ENCODE measurements at regions not wholly inside any gene's neighbourhood (a gene's known extent, or its start where the extent isn't known, plus 50 kb on each side); places are given as distances from the start of the nearest gene placed in this dataset.
"Not testable (repeated sequence)": the region's sequence is repeated elsewhere in the genome, so short reads cannot be mapped to it uniquely, and the experiment has no call there.

GRCh38 chr11:91272089-91272488 is 952.5 kb upstream of the FAT3 start:
- no peak for DNase-seq (ENCODE audit: low read depth)
- H3K4me3 ChIP-seq (ENCODE audit: low read length): no peak overlapping the region
- TF ChIP-seq CTCF (conservative IDR thresholded peaks at IDR 0.05; ENCODE audit: low read depth, low read length): no peak

GRCh38 chr11:91268512-91269295 is 955.9 kb upstream of the FAT3 start:
- H3K4me3 ChIP-seq (ENCODE audit: low read length); DNase-seq (ENCODE audit: low read depth): not testable (repeated sequence)

GRCh38 chr11:91265946-91266345 is 958.7 kb upstream of the FAT3 start:
- H3K4me3 ChIP-seq (ENCODE audit: low read length): no peak overlapping the region
- no peak for TF ChIP-seq CTCF (conservative IDR thresholded peaks at IDR 0.05; ENCODE audit: low read depth, low read length)
- DNase-seq (ENCODE audit: low read depth): no peak

GRCh38 chr11:91264481-91264880 is 960.1 kb upstream of the FAT3 start:
- DNase-seq (ENCODE audit: low read depth): no peak
- no peak for TF ChIP-seq CTCF (conservative IDR thresholded peaks at IDR 0.05; ENCODE audit: low read depth, low read length)
- no peak overlapping the region for H3K4me3 ChIP-seq (ENCODE audit: low read length)

- H3K4me3 ChIP-seq (ENCODE audit: low read length): no peak overlapping the region
- no peak for DNase-seq (ENCODE audit: low read depth)
- TF ChIP-seq CTCF (conservative IDR thresholded peaks at IDR 0.05; ENCODE audit: low read depth, low read length): no peak
These were observed 960.9 kb upstream of the FAT3 start for GRCh38 chr11:91263496-91264365.

- no peak overlapping the region for H3K4me3 ChIP-seq (ENCODE audit: low read length)
- no peak for DNase-seq (ENCODE audit: low read depth)
- TF ChIP-seq CTCF (conservative IDR thresholded peaks at IDR 0.05; ENCODE audit: low read depth, low read length): no peak
These were observed 963.1 kb upstream of the FAT3 start for GRCh38 chr11:91261513-91261912.

GRCh38 chr11:91258876-91259275 is 965.7 kb upstream of the FAT3 start:
- DNase-seq (ENCODE audit: low read depth): no peak
- TF ChIP-seq CTCF (conservative IDR thresholded peaks at IDR 0.05; ENCODE audit: low read depth, low read length): no peak

More at GRCh38 chr11:91258876-91259275, 965.7 kb upstream of the FAT3 start:
- H3K4me3 ChIP-seq (ENCODE audit: low read length): no peak overlapping the region

All from retinal pigment epithelial cell (primary cell).